ENCODE measurements at regions not wholly inside any gene's neighbourhood (a gene's known extent, or its start where the extent isn't known, plus 50 kb on each side); places are given as distances from the start of the nearest gene placed in this dataset.

GRCh38 chr2:18484625-18485024 is 75.8 kb downstream of the RDH14 start:
- TF ChIP-seq EZH2 (IDR thresholded peaks at IDR 0.05; ENCODE audit: insufficient read depth, poor library complexity, severe bottlenecking): no peak
- TF ChIP-seq EZH2phosphoT487 (IDR thresholded peaks at IDR 0.05; ENCODE audit: insufficient read depth, low read depth): no peak

Data from GM23248 (cell line).